HK-2 (cell line): ENCODE measurements at regions not wholly inside any gene's neighbourhood (a gene's known extent, or its start where the extent isn't known, plus 50 kb on each side); places are given as distances from the start of the nearest gene placed in this dataset.
"Not testable (repeated sequence)": the region's sequence is repeated elsewhere in the genome, so short reads cannot be mapped to it uniquely, and the experiment has no call there.

Experiments used
- DNase-seq: peaks from one replicate; pipeline ENCODE4 v3.0.0-alpha.2; 2018; ENCODE audit not compliant: unreplicated experiment

GRCh38 chr6:19892260-19892659 lies 55.1 kb downstream of the ID4 start:
- peak; percentile 12 for DNase-seq

GRCh38 chr6:19895866-19896692 lies 58.9 kb downstream of the ID4 start:
- no peak for DNase-seq

GRCh38 chr6:19896693-19897010 lies 59.5 kb downstream of the ID4 start:
- no peak for DNase-seq

GRCh38 chr6:19898141-19898740 lies 61.1 kb downstream of the ID4 start:
- DNase-seq = no peak

- DNase-seq = no peak
Observed at GRCh38 chr6:19902201-19902600, 65.0 kb downstream of the ID4 start.

GRCh38 chr6:19904408-19904807 lies 67.2 kb downstream of the ID4 start:
- DNase-seq = not testable (repeated sequence)

- DNase-seq = no peak
Observed at GRCh38 chr6:19905584-19905983, 68.4 kb downstream of the ID4 start.

- no peak for DNase-seq
Observed at GRCh38 chr6:19906171-19906570, 69.0 kb downstream of the ID4 start.

- DNase-seq = no peak
Observed at GRCh38 chr6:19911223-19911622, 74.1 kb downstream of the ID4 start.

- DNase-seq = no peak
Observed at GRCh38 chr6:19918436-19918835, 81.3 kb downstream of the ID4 start.

- no peak for DNase-seq
Observed at GRCh38 chr6:19921786-19922185, 84.6 kb downstream of the ID4 start.

GRCh38 chr6:19925533-19925932 lies 88.4 kb downstream of the ID4 start:
- DNase-seq = no peak

GRCh38 chr6:19928461-19928860 lies 91.3 kb downstream of the ID4 start:
- DNase-seq = no peak

- DNase-seq = no peak
Observed at GRCh38 chr6:19929312-19929711, 92.1 kb downstream of the ID4 start.

- no peak for DNase-seq
Observed at GRCh38 chr6:19934996-19935591, 97.9 kb downstream of the ID4 start.

- DNase-seq = not testable (repeated sequence)
Observed at GRCh38 chr6:19939321-19939720, 102.2 kb downstream of the ID4 start.

- DNase-seq = not testable (repeated sequence)
Observed at GRCh38 chr6:19939926-19940325, 102.8 kb downstream of the ID4 start.

GRCh38 chr6:19943042-19943441 lies 105.9 kb downstream of the ID4 start:
- DNase-seq = no peak

GRCh38 chr6:19945843-19946358 lies 108.7 kb downstream of the ID4 start:
- DNase-seq = no peak

GRCh38 chr6:19949155-19949554 lies 112.0 kb downstream of the ID4 start:
- no peak for DNase-seq

GRCh38 chr6:19964115-19964514 lies 126.9 kb downstream of the ID4 start:
- DNase-seq = no peak

- DNase-seq = no peak
Observed at GRCh38 chr6:19968201-19968600, 131.0 kb downstream of the ID4 start.

- DNase-seq = no peak
Observed at GRCh38 chr6:19972221-19972620, 135.1 kb downstream of the ID4 start.
